GM10266 (cell line): ENCODE measurements at regions not wholly inside any gene's neighbourhood (a gene's known extent, or its start where the extent isn't known, plus 50 kb on each side); places are given as distances from the start of the nearest gene placed in this dataset.

Source experiments
- DNase-seq: peaks from one replicate; pipeline ENCODE4 v3.0.0; 2012; ENCODE audit errors: extremely low spot score
- TF ChIP-seq, protein P1 (sequence below): IDR thresholded peaks from 2 replicates; pipeline ENCODE4 v1.5.1; 2012; ENCODE audit warnings: mild to moderate bottlenecking, low read depth; ENCODE audit not compliant: control insufficient read depth, insufficient read depth; ENCODE audit errors: missing control alignments

DNA sequence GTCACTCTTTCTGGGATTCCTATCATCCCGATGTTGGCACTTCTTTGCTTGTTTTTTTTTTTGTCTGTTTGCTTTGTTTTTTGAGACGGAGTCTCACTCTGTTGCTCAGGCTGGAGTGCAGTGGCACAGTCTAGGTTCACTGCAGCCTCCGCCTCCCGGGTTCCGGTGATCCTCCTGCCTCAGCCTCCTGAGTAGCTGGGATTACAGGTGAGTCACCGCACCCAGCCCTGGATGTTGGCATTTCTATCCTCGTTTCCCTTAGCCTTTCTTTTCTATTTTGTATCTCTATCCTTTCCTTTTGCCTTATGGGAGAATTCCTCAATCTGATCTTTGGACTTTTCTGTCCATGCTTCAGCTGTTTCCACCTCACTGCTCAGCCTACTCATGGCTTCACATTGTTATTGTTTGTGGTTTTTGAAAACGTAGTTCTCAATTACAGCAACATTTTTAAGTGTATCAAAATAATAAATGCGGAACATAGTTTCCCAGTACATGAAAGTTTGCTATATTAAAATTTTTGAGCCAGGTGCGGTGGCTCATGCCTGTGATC is 62.1 kb upstream of the ZNF516 start:
- no peak for DNase-seq
- TF ChIP-seq, protein P1, sequence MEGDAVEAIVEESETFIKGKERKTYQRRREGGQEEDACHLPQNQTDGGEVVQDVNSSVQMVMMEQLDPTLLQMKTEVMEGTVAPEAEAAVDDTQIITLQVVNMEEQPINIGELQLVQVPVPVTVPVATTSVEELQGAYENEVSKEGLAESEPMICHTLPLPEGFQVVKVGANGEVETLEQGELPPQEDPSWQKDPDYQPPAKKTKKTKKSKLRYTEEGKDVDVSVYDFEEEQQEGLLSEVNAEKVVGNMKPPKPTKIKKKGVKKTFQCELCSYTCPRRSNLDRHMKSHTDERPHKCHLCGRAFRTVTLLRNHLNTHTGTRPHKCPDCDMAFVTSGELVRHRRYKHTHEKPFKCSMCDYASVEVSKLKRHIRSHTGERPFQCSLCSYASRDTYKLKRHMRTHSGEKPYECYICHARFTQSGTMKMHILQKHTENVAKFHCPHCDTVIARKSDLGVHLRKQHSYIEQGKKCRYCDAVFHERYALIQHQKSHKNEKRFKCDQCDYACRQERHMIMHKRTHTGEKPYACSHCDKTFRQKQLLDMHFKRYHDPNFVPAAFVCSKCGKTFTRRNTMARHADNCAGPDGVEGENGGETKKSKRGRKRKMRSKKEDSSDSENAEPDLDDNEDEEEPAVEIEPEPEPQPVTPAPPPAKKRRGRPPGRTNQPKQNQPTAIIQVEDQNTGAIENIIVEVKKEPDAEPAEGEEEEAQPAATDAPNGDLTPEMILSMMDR = no peak

DNA sequence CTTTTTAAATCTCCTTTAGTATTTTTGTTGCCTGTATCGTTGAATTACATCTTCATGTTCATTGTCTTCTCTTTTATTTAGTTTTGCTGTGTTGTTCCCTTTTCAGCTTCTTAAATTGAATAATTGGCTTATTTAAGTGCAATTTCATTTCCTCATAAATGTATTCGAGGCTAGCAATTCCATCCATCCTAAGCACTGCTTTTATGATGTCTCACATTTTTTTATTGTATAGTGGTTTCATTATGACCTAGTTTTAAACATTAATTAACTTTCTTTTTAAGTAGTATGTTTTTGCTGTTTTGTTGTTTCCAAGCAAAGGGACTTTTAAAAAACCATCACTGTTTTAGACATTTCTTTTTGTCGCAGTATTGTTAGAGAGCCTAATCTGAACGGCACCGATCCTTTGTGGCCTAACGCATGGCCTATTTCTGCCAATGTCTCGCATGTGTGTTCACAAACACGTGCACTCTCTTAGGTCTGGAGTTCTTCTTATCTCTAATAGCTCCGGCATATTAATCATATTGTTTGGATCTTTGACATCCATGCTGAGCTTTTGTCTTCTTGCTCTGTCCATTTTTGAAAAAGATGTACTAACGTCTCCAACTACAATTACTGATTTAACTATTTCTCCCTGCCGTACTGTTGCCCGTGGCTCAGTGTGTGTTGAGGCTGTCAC is 59.6 kb upstream of the ZNF516 start:
- TF ChIP-seq, protein P1 = no peak
- DNase-seq = no peak

DNA sequence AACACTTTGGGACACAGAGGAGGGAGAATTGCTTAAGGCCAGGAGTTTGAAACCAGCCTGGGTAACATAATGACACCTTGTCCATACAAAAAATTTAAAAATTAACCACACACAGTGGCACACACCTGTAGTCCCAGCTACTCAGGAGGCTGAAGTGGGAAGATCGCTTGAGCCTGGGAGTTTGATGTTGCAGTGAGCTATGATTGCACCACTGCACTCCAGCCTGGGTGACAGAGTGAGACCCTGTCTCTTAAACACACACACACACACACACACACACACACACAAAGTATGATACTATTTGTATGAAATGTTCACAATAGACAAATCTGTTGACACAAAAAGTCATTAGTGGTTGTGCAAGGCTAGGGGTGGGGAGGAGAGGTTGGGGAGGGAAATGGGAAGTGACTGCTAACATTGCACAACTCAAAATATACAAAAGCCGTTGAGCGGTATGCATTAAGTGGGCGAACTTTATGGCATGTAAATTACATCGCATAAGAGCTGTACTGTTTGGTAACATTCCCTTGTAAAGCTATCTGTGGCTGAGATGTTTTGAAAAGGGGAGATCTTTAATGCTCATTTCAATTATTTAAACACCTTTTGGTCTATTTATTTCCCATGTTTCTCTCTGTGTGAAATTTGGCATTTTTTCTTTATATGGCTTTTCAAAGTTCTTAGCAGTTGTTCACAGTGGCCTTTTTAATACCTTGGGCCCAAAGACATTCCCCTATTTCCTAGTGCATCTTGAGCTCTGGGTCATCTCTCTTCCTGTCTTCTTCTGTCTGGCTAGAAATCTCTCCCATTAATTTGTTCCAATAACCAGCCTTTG is 58.9 kb upstream of the ZNF516 start:
- no peak for DNase-seq
- TF ChIP-seq, protein P1 = no peak

DNA sequence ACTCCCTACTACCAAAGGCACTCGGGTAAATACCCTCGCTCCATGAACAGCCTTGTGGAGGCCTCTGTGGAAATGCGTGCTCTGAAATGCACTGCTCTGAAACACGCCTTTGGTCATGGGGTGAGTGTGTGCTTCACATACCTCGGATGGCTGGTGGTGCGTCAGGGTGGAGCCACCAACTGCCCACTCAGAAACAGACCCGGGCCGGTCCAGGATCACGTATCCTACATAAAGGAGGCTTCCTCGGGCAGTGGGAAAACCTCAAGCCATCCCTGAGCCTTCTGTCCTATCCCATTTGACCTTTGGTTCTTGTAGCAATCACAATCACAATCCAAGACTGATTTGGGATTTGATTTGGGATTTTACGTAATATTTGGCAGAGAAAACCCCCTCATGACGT is 53.5 kb upstream of the ZNF516 start:
- DNase-seq = no peak
- TF ChIP-seq, protein P1 = no peak

DNA sequence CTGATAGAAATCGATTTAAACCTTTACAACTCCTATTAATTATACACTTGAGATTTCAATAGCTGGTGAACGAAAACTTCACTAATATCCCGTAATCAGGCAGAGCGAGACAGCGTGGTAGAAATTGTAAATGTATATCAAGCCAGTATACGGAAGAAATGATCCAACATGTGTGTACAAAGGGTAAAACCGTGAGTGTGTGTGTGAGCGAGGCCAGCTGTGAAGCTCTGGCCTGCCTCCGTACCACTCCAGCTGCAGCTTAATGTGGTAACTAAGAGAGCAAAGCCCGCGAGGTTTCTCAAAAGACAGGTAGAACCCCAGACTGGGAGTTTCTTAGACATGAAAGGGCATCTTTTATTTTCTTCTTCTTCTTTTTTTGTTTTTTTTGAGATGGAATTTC is 52.3 kb upstream of the ZNF516 start:
- no peak for DNase-seq
- TF ChIP-seq, protein P1 = no peak

DNA sequence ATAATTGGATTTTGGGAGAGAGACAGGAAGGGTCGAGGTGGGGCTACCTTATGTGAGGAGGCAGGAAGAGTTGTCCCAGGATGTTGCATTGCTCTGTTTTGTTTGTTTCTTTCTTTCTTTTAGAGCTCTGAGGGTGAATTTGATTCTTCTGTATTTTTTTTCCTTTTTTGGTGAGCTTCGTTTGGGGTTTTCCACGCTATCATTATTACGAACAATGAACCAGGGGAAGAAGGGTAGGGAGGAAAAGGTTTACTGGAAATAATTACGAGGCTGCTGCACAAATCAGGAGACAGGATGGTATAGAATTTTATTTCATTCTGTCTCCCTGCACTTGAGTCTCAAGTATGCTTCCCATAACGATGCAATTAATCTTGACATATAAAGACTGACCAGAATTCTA is 51.4 kb upstream of the ZNF516 start:
- TF ChIP-seq, protein P1 = no peak

DNA sequence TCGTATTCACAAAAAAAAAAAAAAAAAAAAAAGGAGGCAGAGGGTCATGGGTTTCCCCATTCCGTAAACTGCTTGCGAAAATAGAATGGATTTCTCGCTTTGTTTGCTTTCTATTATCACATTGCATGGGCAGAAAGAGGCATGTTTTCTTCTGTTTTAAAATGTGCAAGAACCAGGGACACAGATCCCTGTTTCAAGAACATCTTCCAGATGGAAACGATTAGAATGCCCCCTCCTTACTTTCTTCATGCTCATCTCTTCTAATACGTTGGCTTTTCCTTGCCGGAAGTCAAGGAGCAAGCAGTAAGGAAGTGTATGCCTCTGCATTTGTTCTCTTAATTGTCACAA is 51.0 kb upstream of the ZNF516 start:
- DNase-seq = no peak
- TF ChIP-seq, protein P1 = no peak

More for the DNA sequence above, 51.4 kb upstream of the ZNF516 start:
- no peak for DNase-seq
